K562 (cell line): ENCODE measurements at regions not wholly inside any gene's neighbourhood (a gene's known extent, or its start where the extent isn't known, plus 50 kb on each side); places are given as distances from the start of the nearest gene placed in this dataset.

Source experiments
- ATAC-seq: fragments of 200-7000 bp; cut with Tn5 transposase; 3 replicates; pipeline ENCODE4 v1.9.1; 2020; ENCODE audit warnings: moderate library complexity
- BruUV-seq: library from RNA; stranded (reverse); fragments of 400-500 nt; replicated peaks from 2 replicates; lab custom pipeline; 2021; lab: Mats Ljungman, UMichigan
- CTCF ChIA-PET: fragments of 300-600 bp; formaldehyde crosslinking; extraction: SDS; loops from one replicate; lab custom pipeline; 2021; ENCODE audit warnings: low intra/inter-chr PET ratio; lab: Yijun Ruan, JAX
- POLR2A ChIA-PET: fragments of 300-600, 350-650 bp; sonication (Branson Sonifier 250); formaldehyde crosslinking; extraction: SDS; loops from one replicate; lab custom pipeline; 2021; ENCODE audit warnings: antibody characterized with exemption, inconsistent platforms; lab: Yijun Ruan, JAX
- DNase-seq, 4 experiments: peaks; one replicate each; pipeline versions ENCODE4 v3.0.0 to v3.0.0-alpha.2; 2011 to 2018; ENCODE audit warnings: low spot score in 3 of 4, mixed read lengths in 3 of 4; ENCODE audit errors: extremely low read depth in 1 of 4
- FAIRE-seq: peaks from 2 replicates; lab custom pipeline; 2011; peaks lifted over from hg19 to GRCh38; lab: Jason Lieb, UNC
- H2AFZ ChIP-seq: 2 replicates; pipeline ENCODE4 v1.6.0; 2011; ENCODE audit warnings: low read depth, low read length, control low read depth, inconsistent platforms
- H3K27ac ChIP-seq: fragments of 200-600 bp; 3 replicates; pipeline ENCODE4 v1.8.0; 2011; ENCODE audit warnings: low read depth, mild to moderate bottlenecking, control low read depth, inconsistent platforms, low read length, moderate library complexity, mixed read lengths; ENCODE audit errors: extremely low read depth
- H3K27me3 ChIP-seq, 2 experiments: fragments of 300-600 bp in 1 of 2; 2 replicates in 1 of 2; 3 replicates in 1 of 2; pipeline versions ENCODE4 v1.6.0 to v1.8.0; 2011; ENCODE audit warnings: inconsistent platforms in 2 of 2, low read length in 2 of 2, mild to moderate bottlenecking in 1 of 2, mixed read lengths in 1 of 2, moderate library complexity in 1 of 2; ENCODE audit not compliant: control insufficient read depth in 2 of 2, insufficient read depth in 2 of 2
- H3K36me3 ChIP-seq: fragments of 300-600 bp; 3 replicates; pipeline ENCODE4 v1.8.0; 2011; ENCODE audit warnings: mild to moderate bottlenecking, low read length, inconsistent platforms; ENCODE audit not compliant: control insufficient read depth, insufficient read depth
- H3K4me1 ChIP-seq, 2 experiments: fragments of 200-600 bp in 1 of 2; replicated peaks in 1 of 2; 2 replicates in 1 of 2; 3 replicates in 1 of 2; pipeline versions ENCODE4 v1.5.1 to v1.8.0; 2011; ENCODE audit warnings: inconsistent platforms in 2 of 2, low read length in 2 of 2, mild to moderate bottlenecking in 1 of 2, mixed read lengths in 1 of 2, moderate library complexity in 1 of 2; ENCODE audit not compliant: control insufficient read depth in 2 of 2, insufficient read depth in 2 of 2
- H3K4me2 ChIP-seq: 2 replicates; pipeline ENCODE4 v1.6.1; 2011; ENCODE audit warnings: low read length, control low read depth, inconsistent platforms, mixed read lengths; ENCODE audit not compliant: insufficient read depth
- H3K4me3 ChIP-seq: fragments of 200-600 bp; sonication (generic), shearing (Covaris generic); 2 replicates; pipeline ENCODE4 v1.5.1; 2016; ENCODE audit warnings: control low read depth, inconsistent platforms
- H3K79me2 ChIP-seq: fragments of 200-600 bp; 3 replicates; pipeline ENCODE4 v1.8.0; 2011; ENCODE audit warnings: low read length, inconsistent platforms; ENCODE audit not compliant: control insufficient read depth, insufficient read depth
- H3K9ac ChIP-seq, 2 experiments: 2 replicates each; pipeline versions ENCODE4 v1.6.0 to v1.6.1; 2011; ENCODE audit warnings: low read depth in 2 of 2, low read length in 2 of 2, control low read depth in 1 of 2, inconsistent platforms in 1 of 2, mild to moderate bottlenecking in 1 of 2, mixed read lengths in 1 of 2; ENCODE audit not compliant: insufficient read depth in 1 of 2
- H3K9me1 ChIP-seq: one replicate; pipeline ENCODE4 v1.6.0; 2011; ENCODE audit warnings: inconsistent platforms, mild to moderate bottlenecking, low read length, moderate library complexity; ENCODE audit not compliant: control insufficient read depth, insufficient read depth
- H3K9me3 ChIP-seq: replicated peaks from 2 replicates; pipeline ENCODE4 v1.5.1; 2011; ENCODE audit warnings: low read depth, low read length, inconsistent platforms; ENCODE audit not compliant: control insufficient read depth, insufficient read depth
- H4K20me1 ChIP-seq: replicated peaks from 2 replicates; pipeline ENCODE4 v1.6.1; 2011; ENCODE audit warnings: low read length, inconsistent platforms, mixed read lengths; ENCODE audit not compliant: control insufficient read depth, insufficient read depth
- BRF1 ChIP-seq: IDR thresholded peaks from 3 replicates; pipeline ENCODE4 v1.6.1; 2011; ENCODE audit warnings: borderline replicate concordance, mild to moderate bottlenecking; ENCODE audit not compliant: insufficient read length; ENCODE audit errors: extremely low read depth
- CEBPG ChIP-seq, 3 experiments: fragments of 200-800 bp in 1 of 3; sonication (Bioruptor generic) in 1 of 3; sonication (generic) in 1 of 3; formaldehyde crosslinking in 1 of 3; IDR thresholded peaks in 2 of 3; conservative IDR thresholded peaks in 1 of 3; 2 replicates each; pipeline versions ENCODE4 v1.6.1 to v1.8.0; 2016 to 2022; ENCODE audit warnings: missing compliant biosample characterization in 2 of 3, missing genetic modification characterization in 2 of 3, mild to moderate bottlenecking in 1 of 3, missing genetic modification reagents in 1 of 3
- CREM ChIP-seq: IDR thresholded peaks from 2 replicates; pipeline ENCODE4 v1.6.1; 2014; ENCODE audit warnings: antibody characterized with exemption, low read depth
- DDX20 ChIP-seq: fragments of 450-650 bp; IDR thresholded peaks from 2 replicates; pipeline ENCODE4 v1.6.1; 2016; ENCODE audit warnings: missing genetic modification characterization, low read depth, mild to moderate bottlenecking, missing compliant biosample characterization, moderate library complexity
- ETV1 ChIP-seq: fragments of 450-650 bp; conservative IDR thresholded peaks from 2 replicates; pipeline ENCODE4 v1.6.1; 2016; ENCODE audit warnings: missing genetic modification characterization, control low read depth, low read depth, missing compliant biosample characterization
- HDAC3 ChIP-seq: fragments of 450-650 bp; IDR thresholded peaks from 2 replicates; pipeline ENCODE4 v1.6.1; 2018; ENCODE audit warnings: borderline replicate concordance, mild to moderate bottlenecking, moderate library complexity; ENCODE audit not compliant: partially characterized antibody
- HINFP ChIP-seq: fragments of 450-650 bp; conservative IDR thresholded peaks from 2 replicates; pipeline ENCODE4 v1.6.1; 2016; ENCODE audit warnings: missing genetic modification characterization, low read depth, mild to moderate bottlenecking, control low read depth, missing compliant biosample characterization
- NR3C1 ChIP-seq: sonication (generic); formaldehyde crosslinking; IDR thresholded peaks from 2 replicates; pipeline ENCODE4 v1.8.1; 2022; ENCODE audit warnings: missing genetic modification reagents
- POLR2A ChIP-seq: fragments of 450-650 bp; conservative IDR thresholded peaks from 2 replicates; pipeline ENCODE4 v1.6.1; 2016
- SMARCC2 ChIP-seq: fragments of 450-650 bp; IDR thresholded peaks from 2 replicates; pipeline ENCODE4 v1.6.1; 2017; ENCODE audit warnings: antibody characterized with exemption, moderate library complexity, mild to moderate bottlenecking, low read depth
- SP1 ChIP-seq: sonication (generic); formaldehyde crosslinking; IDR thresholded peaks from 2 replicates; pipeline ENCODE4 v1.8.1; 2022; ENCODE audit warnings: mild to moderate bottlenecking, missing genetic modification reagents
- ZBTB34 ChIP-seq: fragments of 250-450 bp; sonication (Bioruptor Pico); IDR thresholded peaks from 2 replicates; pipeline ENCODE4 v1.8.0; 2021; ENCODE audit warnings: mild to moderate bottlenecking, moderate library complexity
- ZFP36 ChIP-seq: fragments of 150-350 bp; IDR thresholded peaks from 2 replicates; pipeline ENCODE4 v1.6.1; 2018; ENCODE audit warnings: low read length, low read depth; ENCODE audit not compliant: partially characterized antibody
- ZKSCAN3 ChIP-seq: fragments of 250-450 bp; sonication (Bioruptor Pico); IDR thresholded peaks from 2 replicates; pipeline ENCODE4 v1.4.0; 2020
- ZNF277 ChIP-seq: fragments of 250-450 bp; sonication (Bioruptor Pico); IDR thresholded peaks from 2 replicates; pipeline ENCODE4 v1.8.0; 2022; ENCODE audit warnings: inconsistent platforms, mild to moderate bottlenecking, moderate library complexity, borderline replicate concordance
- ZNF282 ChIP-seq: sonication (generic); formaldehyde crosslinking; IDR thresholded peaks from 2 replicates; pipeline ENCODE4 v1.8.1; 2023; ENCODE audit warnings: missing genetic modification reagents
- ZNF561 ChIP-seq: fragments of 450-650 bp; formaldehyde crosslinking; conservative IDR thresholded peaks from 2 replicates; pipeline ENCODE4 v1.4.0; 2020; ENCODE audit warnings: mild to moderate bottlenecking, moderate library complexity
- ZNF79 ChIP-seq: fragments of 250-450 bp; sonication (Bioruptor Pico); IDR thresholded peaks from 2 replicates; pipeline ENCODE4 v1.4.0; 2020; ENCODE audit warnings: low read depth, mild to moderate bottlenecking, moderate library complexity
- in situ Hi-C: fragments of 300-500 bp; cut with MboI; formaldehyde crosslinking; loops from 4 replicates; pipeline ENCODE4 v1.15.0; 2018; ENCODE audit warnings: inconsistent platforms, mixed read lengths
- intact Hi-C: fragments of 100-400 bp; cut with micrococcal nuclease; formaldehyde crosslinking; loops from 2 replicates; pipeline ENCODE4 v1.14.2; 2022

- TF ChIP-seq HDAC3 (no peak), ETV1 (tag) (no peak), ZNF79 (no peak), ZNF277 (CRISPR knock-in tag) (no peak), BRF1 (no peak), ZNF561 (CRISPR knock-in tag) (no peak), HINFP (tag) (no peak), SMARCC2 (no peak)
Observed at GRCh38 chr1:184167352-184167751, 115.8 kb downstream of the TSEN15 start (continued).

GRCh38 chr1:184170719-184171118 is 119.2 kb downstream of the TSEN15 start:
- H2AFZ ChIP-seq: no peak overlapping the region
- no peaks in the 10 kb centered on the region for H3K9me3 ChIP-seq
- no peaks in the 10 kb centered on the region for H3K4me1 ChIP-seq
- no peaks in the 10 kb centered on the region for H3K36me3 ChIP-seq
- H3K27me3 ChIP-seq: peaks cover 0 to 6% of the 10 kb centered on the region in 2 experiments; a peak in 2 of 5 replicates
- H3K9ac ChIP-seq: no peak overlapping the region
- H3K9me1 ChIP-seq: no peaks in the 10 kb centered on the region
- no peak for FAIRE-seq
- POLR2A ChIA-PET: no interaction called here
- ATAC-seq: no peak
- in situ Hi-C loops (no loop called here), intact Hi-C loops (no loop called here)
- no peaks in the 10 kb centered on the region for H3K79me2 ChIP-seq
- no peak overlapping the region for H3K4me3 ChIP-seq
- DNase-seq: no peak
- no peaks in the 10 kb centered on the region for H4K20me1 ChIP-seq
- no peak overlapping the region for H3K4me2 ChIP-seq
- no peak overlapping the region for H3K27ac ChIP-seq
- CTCF ChIA-PET: no interaction called here
- no TSS peak for BruUV-seq
- TF ChIP-seq ZBTB34 (CRISPR knock-in tag) (no peak), ZFP36 (no peak), CEBPG (CRISPR knock-in tag; IDR thresholded peaks at IDR 0.05) (no peak), CEBPG (tag; conservative IDR thresholded peaks at IDR 0.05 in 1 of 2, IDR thresholded peaks at IDR 0.05 in 1 of 2) (peak in 1 of 2 experiments; percentile 79; a peak in 2 of 4 replicates), POLR2A (no peak), DDX20 (tag) (no peak), SP1 (CRISPR knock-in tag) (no peak), ZNF282 (CRISPR knock-in tag) (no peak), NR3C1 (CRISPR knock-in tag) (no peak), ZKSCAN3 (CRISPR knock-in tag) (no peak), CREM (no peak)
